ENCODE measurements at regions not wholly inside any gene's neighbourhood (a gene's known extent, or its start where the extent isn't known, plus 50 kb on each side); places are given as distances from the start of the nearest gene placed in this dataset.

DNA sequence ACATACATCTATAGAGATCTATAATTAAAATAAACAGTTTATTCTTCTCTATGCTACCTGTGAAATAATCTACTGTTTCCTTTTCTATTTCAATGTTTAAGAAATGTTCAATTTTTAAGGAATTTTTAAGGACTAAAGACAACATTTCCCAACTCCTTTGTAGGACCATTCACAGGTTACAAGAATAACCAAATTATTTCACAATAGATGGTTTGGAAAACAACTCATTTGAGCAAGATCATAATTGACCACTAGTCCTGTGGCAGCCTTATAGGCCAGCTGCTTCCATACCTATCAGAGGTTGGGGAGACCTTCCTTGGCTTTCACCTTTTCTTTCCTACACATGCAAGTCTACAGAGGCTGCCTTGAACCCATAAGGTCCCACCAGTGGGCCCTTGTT is 193.7 kb downstream of the TTC39B start:
- DNase-seq: no peak
- Histone ChIP-seq H4K20me1 (ENCODE audit: low read length) (no peaks in the 10 kb centered on the region), H3K9me2 (replicated peaks; ENCODE audit: low read length) (no peaks in the 10 kb centered on the region), H3K27me3 (ENCODE audit: low read length) (no peaks in the 10 kb centered on the region), H3F3A (ENCODE audit: low read length, unreplicated experiment) (no peaks in the 10 kb centered on the region), H3K27ac (ENCODE audit: low read length) (no peak overlapping the region), H3K9me3 (ENCODE audit: low read length) (no peaks in the 10 kb centered on the region), H3K4me3 (ENCODE audit: low read length) (no peak overlapping the region), H3K36me3 (ENCODE audit: low read depth, low read length) (no peaks in the 10 kb centered on the region), H3K4me2 (ENCODE audit: low read length) (no peak overlapping the region), H2AFZ (ENCODE audit: low read length) (no peak overlapping the region), H3K9ac (ENCODE audit: low read length) (no peak overlapping the region), H3K4me1 (ENCODE audit: insufficient read depth, low read length) (no peaks in the 10 kb centered on the region), H3K79me2 (ENCODE audit: low read length) (no peaks in the 10 kb centered on the region)
- BruUV-seq (replicated peaks): no TSS peak
- ATAC-seq: no peak
- TF ChIP-seq EZH2phosphoT487 (IDR thresholded peaks at IDR 0.05; ENCODE audit: borderline replicate concordance, low read length): no peak
- TF ChIP-seq, protein P1, sequence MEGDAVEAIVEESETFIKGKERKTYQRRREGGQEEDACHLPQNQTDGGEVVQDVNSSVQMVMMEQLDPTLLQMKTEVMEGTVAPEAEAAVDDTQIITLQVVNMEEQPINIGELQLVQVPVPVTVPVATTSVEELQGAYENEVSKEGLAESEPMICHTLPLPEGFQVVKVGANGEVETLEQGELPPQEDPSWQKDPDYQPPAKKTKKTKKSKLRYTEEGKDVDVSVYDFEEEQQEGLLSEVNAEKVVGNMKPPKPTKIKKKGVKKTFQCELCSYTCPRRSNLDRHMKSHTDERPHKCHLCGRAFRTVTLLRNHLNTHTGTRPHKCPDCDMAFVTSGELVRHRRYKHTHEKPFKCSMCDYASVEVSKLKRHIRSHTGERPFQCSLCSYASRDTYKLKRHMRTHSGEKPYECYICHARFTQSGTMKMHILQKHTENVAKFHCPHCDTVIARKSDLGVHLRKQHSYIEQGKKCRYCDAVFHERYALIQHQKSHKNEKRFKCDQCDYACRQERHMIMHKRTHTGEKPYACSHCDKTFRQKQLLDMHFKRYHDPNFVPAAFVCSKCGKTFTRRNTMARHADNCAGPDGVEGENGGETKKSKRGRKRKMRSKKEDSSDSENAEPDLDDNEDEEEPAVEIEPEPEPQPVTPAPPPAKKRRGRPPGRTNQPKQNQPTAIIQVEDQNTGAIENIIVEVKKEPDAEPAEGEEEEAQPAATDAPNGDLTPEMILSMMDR (conservative IDR thresholded peaks at IDR 0.05; ENCODE audit: low read depth, low read length): no peak
- TF ChIP-seq EZH2 (IDR thresholded peaks at IDR 0.05; ENCODE audit: low read length, unreplicated experiment): no peak
- ChIA-PET CTCF (no interaction called here), POLR2A (ENCODE audit: unreplicated experiment) (no interaction called here)
- intact Hi-C loops (cut with micrococcal nuclease): no loop called here

DNA sequence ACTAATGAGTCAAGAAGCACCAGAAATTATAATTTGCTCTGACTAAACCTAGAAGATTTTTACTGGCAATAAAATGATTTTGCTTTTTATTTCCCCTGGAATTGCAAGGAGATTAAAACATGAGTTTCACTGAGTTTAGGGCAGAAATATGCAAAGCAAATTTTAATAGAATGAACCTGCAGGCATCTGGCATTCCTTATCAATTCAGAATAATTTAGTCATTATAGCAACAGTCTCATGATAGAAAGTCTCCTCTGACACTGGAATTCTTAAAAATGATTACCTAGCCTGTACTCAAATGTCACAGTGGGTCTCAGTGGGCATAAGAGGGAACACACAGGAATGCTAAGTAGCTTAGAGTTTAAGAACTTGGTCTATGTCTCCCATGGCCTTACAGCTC is 195.9 kb downstream of the TTC39B start:
- intact Hi-C loops (cut with micrococcal nuclease): no loop called here
- TF ChIP-seq, protein P1 (conservative IDR thresholded peaks at IDR 0.05; ENCODE audit: low read depth, low read length): no peak
- TF ChIP-seq EZH2phosphoT487 (IDR thresholded peaks at IDR 0.05; ENCODE audit: borderline replicate concordance, low read length): no peak
- no peak for TF ChIP-seq EZH2 (IDR thresholded peaks at IDR 0.05; ENCODE audit: low read length, unreplicated experiment)
- DNase-seq: no peak
- no peaks in the 10 kb centered on the region for H3K79me2 ChIP-seq (ENCODE audit: low read length)
- no peaks in the 10 kb centered on the region for H3K4me1 ChIP-seq (ENCODE audit: insufficient read depth, low read length)
- BruUV-seq (replicated peaks): no TSS peak
- H3K36me3 ChIP-seq (ENCODE audit: low read depth, low read length): no peaks in the 10 kb centered on the region
- no peaks in the 10 kb centered on the region for H3F3A ChIP-seq (ENCODE audit: low read length, unreplicated experiment)
- no peak overlapping the region for H2AFZ ChIP-seq (ENCODE audit: low read length)
- H4K20me1 ChIP-seq (ENCODE audit: low read length): no peaks in the 10 kb centered on the region
- ATAC-seq: no peak
- no peaks in the 10 kb centered on the region for H3K27me3 ChIP-seq (ENCODE audit: low read length)
- no peak overlapping the region for H3K4me3 ChIP-seq (ENCODE audit: low read length)
- H3K9me3 ChIP-seq (ENCODE audit: low read length): no peaks in the 10 kb centered on the region
- H3K27ac ChIP-seq (ENCODE audit: low read length): no peak overlapping the region
- H3K4me2 ChIP-seq (ENCODE audit: low read length): no peak overlapping the region
- ChIA-PET POLR2A (ENCODE audit: unreplicated experiment) (no interaction called here), CTCF (no interaction called here)
- H3K9me2 ChIP-seq (replicated peaks; ENCODE audit: low read length): no peaks in the 10 kb centered on the region
- H3K9ac ChIP-seq (ENCODE audit: low read length): no peak overlapping the region

DNA sequence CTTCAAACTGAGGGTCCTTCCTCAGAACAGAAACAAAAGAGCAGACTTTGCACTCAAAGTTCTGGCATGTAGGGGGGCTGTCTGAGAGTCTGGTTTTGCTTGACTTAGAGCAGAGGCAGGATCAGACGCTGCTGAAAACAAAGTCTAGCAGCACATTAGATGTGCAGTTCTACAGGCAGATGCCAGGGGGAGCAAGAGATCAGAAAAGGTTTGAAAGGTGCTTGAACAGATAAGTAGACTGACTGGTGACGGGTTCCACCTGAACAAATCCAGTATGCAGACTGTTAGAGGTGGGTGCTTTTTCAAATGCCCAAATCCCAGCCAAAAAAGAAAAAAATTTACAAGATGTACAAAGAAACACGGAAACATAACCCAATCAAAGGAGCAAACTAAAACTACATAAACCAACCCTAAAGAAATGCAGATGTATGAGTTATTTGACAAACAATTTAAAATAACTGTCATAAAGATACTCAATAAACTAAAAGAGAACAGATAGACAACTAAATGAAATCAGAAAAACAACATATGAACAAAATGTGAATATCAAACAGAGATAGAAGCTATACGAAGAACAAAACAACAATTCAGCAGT is 194.7 kb upstream of the FREM1 start:
- no peaks in the 10 kb centered on the region for H3K36me3 ChIP-seq (ENCODE audit: low read depth, low read length)
- H2AFZ ChIP-seq (ENCODE audit: low read length): no peak overlapping the region
- no peaks in the 10 kb centered on the region; the same call in 1 of the 2 replicates for H3K27me3 ChIP-seq (ENCODE audit: low read length)
- H3K4me2 ChIP-seq (ENCODE audit: low read length): no peak overlapping the region
- no peaks in the 10 kb centered on the region for H3K4me1 ChIP-seq (ENCODE audit: insufficient read depth, low read length)
- H3K9me2 ChIP-seq (replicated peaks; ENCODE audit: low read length): no peaks in the 10 kb centered on the region
- ChIA-PET CTCF (interaction anchor here (0.5 kb wide), 1 partner anchor 218 kb away, joined by 4 read pairs; no protein-coding TSS in a partner anchor), POLR2A (ENCODE audit: unreplicated experiment) (no interaction called here)
- DNase-seq (peak; percentile 56), ATAC-seq (peak; percentile 53)
- no peaks in the 10 kb centered on the region for H3F3A ChIP-seq (ENCODE audit: low read length, unreplicated experiment)
- no peaks in the 10 kb centered on the region for H4K20me1 ChIP-seq (ENCODE audit: low read length)
- no peaks in the 10 kb centered on the region for H3K9me3 ChIP-seq (ENCODE audit: low read length)
- intact Hi-C loops (cut with micrococcal nuclease): loop anchor here (1.0 kb wide), 1 partner anchor 30 kb away; no protein-coding TSS in a partner anchor
- H3K9ac ChIP-seq (ENCODE audit: low read length): no peak overlapping the region
- TF ChIP-seq, protein P1 (conservative IDR thresholded peaks at IDR 0.05; ENCODE audit: low read depth, low read length): peak; percentile 64
- no peak for TF ChIP-seq EZH2phosphoT487 (IDR thresholded peaks at IDR 0.05; ENCODE audit: borderline replicate concordance, low read length)
- no peak for TF ChIP-seq EZH2 (IDR thresholded peaks at IDR 0.05; ENCODE audit: low read length, unreplicated experiment)
- H3K4me3 ChIP-seq (ENCODE audit: low read length): no peak overlapping the region
- no peaks in the 10 kb centered on the region for H3K79me2 ChIP-seq (ENCODE audit: low read length)
- BruUV-seq (replicated peaks): no TSS peak
- no peak overlapping the region for H3K27ac ChIP-seq (ENCODE audit: low read length)

All from PC-3 (cell line).